GM19397 (cell line): ENCODE measurements at regions not wholly inside any gene's neighbourhood (a gene's known extent, or its start where the extent isn't known, plus 50 kb on each side); places are given as distances from the start of the nearest gene placed in this dataset.

Experiments used
- ATAC-seq: cut with Tn5 transposase; IDR thresholded peaks from one replicate; pipeline ENCODE4 v1.9.1; 2021; ENCODE audit warnings: mild to moderate bottlenecking, moderate library complexity; ENCODE audit not compliant: unreplicated experiment

- ATAC-seq = no peak
Measured at GRCh38 chr6:44674226-44675155, 287.0 kb downstream of the CDC5L start.

GRCh38 chr6:44675449-44675848 lies 287.9 kb downstream of the CDC5L start:
- ATAC-seq = no peak

GRCh38 chr6:44676246-44676790 lies 288.8 kb downstream of the CDC5L start:
- no peak for ATAC-seq

- no peak for ATAC-seq
Measured at GRCh38 chr6:44676826-44677433, 289.4 kb downstream of the CDC5L start.

- ATAC-seq = no peak
Measured at GRCh38 chr6:44678252-44678935, 290.9 kb downstream of the CDC5L start.

- ATAC-seq = no peak
Measured at GRCh38 chr6:44679438-44680201, 292.1 kb downstream of the CDC5L start.

GRCh38 chr6:44680202-44680720 lies 292.8 kb downstream of the CDC5L start:
- no peak for ATAC-seq

- no peak for ATAC-seq
Measured at GRCh38 chr6:44681761-44682160, 294.3 kb downstream of the CDC5L start.

- no peak for ATAC-seq
Measured at GRCh38 chr6:44682280-44682679, 294.8 kb downstream of the CDC5L start.

- ATAC-seq = no peak
Measured at GRCh38 chr6:44682987-44683779, 295.7 kb downstream of the CDC5L start.

- no peak for ATAC-seq
Measured at GRCh38 chr6:44685213-44685612, 297.7 kb downstream of the CDC5L start.

GRCh38 chr6:44696099-44696498 lies 308.6 kb downstream of the CDC5L start:
- no peak for ATAC-seq

GRCh38 chr6:44696686-44697085 lies 309.2 kb downstream of the CDC5L start:
- no peak for ATAC-seq

- no peak for ATAC-seq
Measured at GRCh38 chr6:44697327-44697726, 309.8 kb downstream of the CDC5L start.

GRCh38 chr6:44698602-44699001 lies 311.1 kb downstream of the CDC5L start:
- no peak for ATAC-seq

GRCh38 chr6:44699082-44699481 lies 311.6 kb downstream of the CDC5L start:
- no peak for ATAC-seq

GRCh38 chr6:44699851-44700250 lies 312.3 kb downstream of the CDC5L start:
- no peak for ATAC-seq

GRCh38 chr6:44700422-44700821 lies 312.9 kb downstream of the CDC5L start:
- ATAC-seq = no peak

- ATAC-seq = no peak
Measured at GRCh38 chr6:44701038-44701636, 313.6 kb downstream of the CDC5L start.
